ENCODE measurements at regions not wholly inside any gene's neighbourhood (a gene's known extent, or its start where the extent isn't known, plus 50 kb on each side); places are given as distances from the start of the nearest gene placed in this dataset.

DNA sequence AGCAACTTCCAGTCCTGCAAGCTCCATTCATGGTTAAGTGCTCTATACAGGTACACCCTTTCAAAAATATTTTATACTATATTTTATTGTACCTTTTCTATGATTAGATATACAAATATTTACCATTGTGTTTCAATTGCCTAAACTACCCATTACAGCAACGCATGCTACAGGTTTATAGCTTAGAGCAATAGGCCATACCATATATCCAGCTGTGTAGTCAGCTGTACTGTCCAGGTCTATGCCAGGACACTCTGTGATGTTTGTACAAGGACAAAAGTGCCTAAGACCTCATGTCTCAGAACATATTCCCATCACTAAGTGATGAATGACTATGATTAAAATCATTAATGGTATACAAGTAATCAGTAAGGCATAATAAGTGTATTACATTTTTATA, 368.7 kb downstream of the CMPK2 start:
- Histone ChIP-seq H3K4me3 (no peak overlapping the region), H3K9me3 (no peaks in the 10 kb centered on the region), H3K36me3 (no peaks in the 10 kb centered on the region), H3K27ac (replicated peaks in 1 of 4) (no peak overlapping the region), H3K4me1 (no peaks in the 10 kb centered on the region), H3K27me3 (no peaks in the 10 kb centered on the region)
- DNase-seq (ENCODE audit: extremely low spot score): no peak
- TF ChIP-seq POLR2AphosphoS5 (IDR thresholded peaks at IDR 0.05): no peak
- no peak for TF ChIP-seq POLR2A (IDR thresholded peaks at IDR 0.05; ENCODE audit: low read depth)
- no peak for TF ChIP-seq EP300 (IDR thresholded peaks at IDR 0.05)
- TF ChIP-seq, protein P1, sequence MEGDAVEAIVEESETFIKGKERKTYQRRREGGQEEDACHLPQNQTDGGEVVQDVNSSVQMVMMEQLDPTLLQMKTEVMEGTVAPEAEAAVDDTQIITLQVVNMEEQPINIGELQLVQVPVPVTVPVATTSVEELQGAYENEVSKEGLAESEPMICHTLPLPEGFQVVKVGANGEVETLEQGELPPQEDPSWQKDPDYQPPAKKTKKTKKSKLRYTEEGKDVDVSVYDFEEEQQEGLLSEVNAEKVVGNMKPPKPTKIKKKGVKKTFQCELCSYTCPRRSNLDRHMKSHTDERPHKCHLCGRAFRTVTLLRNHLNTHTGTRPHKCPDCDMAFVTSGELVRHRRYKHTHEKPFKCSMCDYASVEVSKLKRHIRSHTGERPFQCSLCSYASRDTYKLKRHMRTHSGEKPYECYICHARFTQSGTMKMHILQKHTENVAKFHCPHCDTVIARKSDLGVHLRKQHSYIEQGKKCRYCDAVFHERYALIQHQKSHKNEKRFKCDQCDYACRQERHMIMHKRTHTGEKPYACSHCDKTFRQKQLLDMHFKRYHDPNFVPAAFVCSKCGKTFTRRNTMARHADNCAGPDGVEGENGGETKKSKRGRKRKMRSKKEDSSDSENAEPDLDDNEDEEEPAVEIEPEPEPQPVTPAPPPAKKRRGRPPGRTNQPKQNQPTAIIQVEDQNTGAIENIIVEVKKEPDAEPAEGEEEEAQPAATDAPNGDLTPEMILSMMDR (IDR thresholded peaks at IDR 0.05): no peak
- whole genome bisulfite sequencing: 88% methylated on average over 1 of the region's 1 CpG
- intact Hi-C loops (cut with DNase I): no loop called here

DNA sequence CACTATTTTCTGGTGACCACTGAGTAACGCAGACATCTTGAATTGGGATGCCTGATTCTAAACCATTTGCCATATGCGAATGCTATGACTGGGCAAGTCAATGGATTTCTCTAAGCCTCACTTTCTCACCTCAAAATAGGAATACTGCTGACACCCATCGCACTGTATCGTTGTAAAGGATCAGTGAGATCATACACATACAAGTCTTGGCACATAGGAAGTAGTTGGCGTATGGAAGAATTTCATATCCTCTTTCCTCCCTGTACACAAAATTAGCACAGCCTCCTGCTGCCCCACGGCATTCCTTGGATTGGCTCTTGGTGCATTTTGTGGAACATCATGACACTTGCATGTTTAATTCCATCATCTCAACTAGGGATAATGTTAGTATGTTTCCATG, 366.9 kb downstream of the CMPK2 start:
- H3K4me1 ChIP-seq: no peaks in the 10 kb centered on the region
- no peak for DNase-seq (ENCODE audit: extremely low spot score)
- H3K27me3 ChIP-seq: no peaks in the 10 kb centered on the region
- intact Hi-C loops (cut with DNase I): no loop called here
- no peaks in the 10 kb centered on the region for H3K36me3 ChIP-seq
- no peaks in the 10 kb centered on the region for H3K9me3 ChIP-seq
- no peak overlapping the region for H3K4me3 ChIP-seq
- TF ChIP-seq POLR2A (IDR thresholded peaks at IDR 0.05; ENCODE audit: low read depth): no peak
- no peak for TF ChIP-seq EP300 (IDR thresholded peaks at IDR 0.05)
- TF ChIP-seq POLR2AphosphoS5 (IDR thresholded peaks at IDR 0.05): no peak
- TF ChIP-seq, protein P1 (IDR thresholded peaks at IDR 0.05): no peak
- 96% methylated on average over 6 of the region's 6 CpGs for WGBS
- H3K27ac ChIP-seq (replicated peaks in 1 of 4): no peak overlapping the region

DNA sequence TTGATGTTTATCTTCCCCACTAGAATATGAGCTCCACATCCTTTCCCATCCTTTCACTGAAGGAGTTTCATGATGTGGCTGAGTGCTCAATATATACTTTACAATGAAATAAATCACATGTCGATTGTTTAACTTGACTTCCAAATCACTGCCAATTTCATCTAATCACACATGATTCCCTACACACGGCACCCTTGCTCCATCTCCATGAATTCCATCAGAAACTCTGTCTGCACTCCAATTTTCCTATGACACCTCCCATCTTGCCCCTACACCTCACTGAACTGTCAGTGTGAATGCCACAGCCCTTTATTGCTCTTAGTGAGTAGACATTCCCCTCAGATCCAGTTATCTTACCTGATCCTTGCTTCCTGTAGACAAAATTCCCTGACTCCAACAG, 366.0 kb downstream of the CMPK2 start:
- intact Hi-C loops (cut with DNase I): no loop called here
- TF ChIP-seq POLR2AphosphoS5 (IDR thresholded peaks at IDR 0.05): no peak

DNA sequence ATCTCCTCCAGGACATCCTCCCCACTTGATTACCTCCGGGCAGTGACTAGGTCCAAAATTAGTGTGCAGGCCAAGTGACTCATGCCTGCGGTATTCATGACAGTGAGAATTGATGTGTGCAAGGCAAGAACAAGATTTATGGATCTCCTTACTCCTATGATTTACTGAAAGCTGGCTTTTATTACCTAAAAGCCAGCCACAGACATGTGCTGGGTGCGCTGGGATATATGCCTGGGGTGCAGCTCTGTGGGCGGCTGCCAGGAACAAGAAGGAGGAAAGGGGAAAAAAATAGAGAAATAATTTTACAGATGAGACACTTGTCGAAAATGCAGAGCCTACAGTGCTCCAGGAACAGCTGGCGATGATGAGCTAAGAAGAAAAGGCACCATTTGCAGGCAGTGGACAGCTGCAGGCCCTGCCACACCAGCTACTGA, 359.3 kb downstream of the CMPK2 start:
- no peak for DNase-seq (ENCODE audit: extremely low spot score)
- 40% methylated on average over 6 of the region's 6 CpGs for WGBS

More for the DNA sequence above, 366.0 kb downstream of the CMPK2 start:
- H3K9me3 ChIP-seq: no peaks in the 10 kb centered on the region
- no peaks in the 10 kb centered on the region for H3K36me3 ChIP-seq
- H3K4me1 ChIP-seq: no peaks in the 10 kb centered on the region
- no peak for DNase-seq (ENCODE audit: extremely low spot score)
- no peak overlapping the region for H3K27ac ChIP-seq (replicated peaks in 1 of 4)
- no peak overlapping the region for H3K4me3 ChIP-seq
- WGBS: 68% methylated on average over 2 of the region's 2 CpGs
- H3K27me3 ChIP-seq: no peaks in the 10 kb centered on the region

DNA sequence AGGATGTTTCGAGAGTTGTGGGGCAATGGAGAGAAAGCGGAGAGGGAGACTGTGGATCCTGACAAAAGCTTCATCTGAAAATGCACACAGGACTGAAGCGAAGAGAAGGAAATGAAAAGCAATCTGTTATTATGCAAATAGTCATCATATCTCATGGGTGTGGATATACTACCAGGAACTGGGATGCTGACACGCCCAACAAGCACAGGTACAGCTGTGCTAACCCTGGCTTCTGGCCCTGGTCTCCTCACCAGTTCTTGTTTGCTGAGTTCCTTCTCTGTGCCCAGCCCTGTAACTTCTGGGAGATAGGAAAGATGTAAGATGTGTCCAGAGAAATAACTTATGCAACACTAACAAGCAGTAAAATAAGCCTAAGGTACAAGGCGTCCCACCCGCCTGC, 358.8 kb downstream of the CMPK2 start:
- 89% methylated on average over 6 of the region's 6 CpGs for WGBS
- no peaks in the 10 kb centered on the region for H3K36me3 ChIP-seq
- no peak for DNase-seq (ENCODE audit: extremely low spot score)
- H3K9me3 ChIP-seq: no peaks in the 10 kb centered on the region
- TF ChIP-seq, protein P1 (IDR thresholded peaks at IDR 0.05): no peak
- TF ChIP-seq POLR2A (IDR thresholded peaks at IDR 0.05; ENCODE audit: low read depth) (no peak), POLR2AphosphoS5 (IDR thresholded peaks at IDR 0.05) (no peak), EP300 (IDR thresholded peaks at IDR 0.05) (no peak)
- intact Hi-C loops (cut with DNase I): no loop called here
- peaks cover 0 to 4% (median 0%) of the 10 kb centered on the region in 4 donors for H3K4me1 ChIP-seq
- no peak overlapping the region for H3K27ac ChIP-seq (replicated peaks in 1 of 4)
- H3K27me3 ChIP-seq: no peaks in the 10 kb centered on the region
- H3K4me3 ChIP-seq: no peak overlapping the region

More for the DNA sequence above, 359.3 kb downstream of the CMPK2 start:
- Histone ChIP-seq H3K27ac (replicated peaks in 1 of 4) (no peak overlapping the region), H3K36me3 (no peaks in the 10 kb centered on the region), H3K27me3 (no peaks in the 10 kb centered on the region), H3K4me3 (no peak overlapping the region), H3K4me1 (peaks cover 0 to 4% (median 0%) of the 10 kb centered on the region in 4 donors), H3K9me3 (no peaks in the 10 kb centered on the region)
- TF ChIP-seq, protein P1 (IDR thresholded peaks at IDR 0.05): no peak
- TF ChIP-seq EP300 (IDR thresholded peaks at IDR 0.05): no peak
- TF ChIP-seq POLR2A (IDR thresholded peaks at IDR 0.05; ENCODE audit: low read depth): no peak
- no peak for TF ChIP-seq POLR2AphosphoS5 (IDR thresholded peaks at IDR 0.05)
- intact Hi-C loops (cut with DNase I): no loop called here
